ENCODE measurements at regions not wholly inside any gene's neighbourhood (a gene's known extent, or its start where the extent isn't known, plus 50 kb on each side); places are given as distances from the start of the nearest gene placed in this dataset.
"Not testable (repeated sequence)": the region's sequence is repeated elsewhere in the genome, so short reads cannot be mapped to it uniquely, and the experiment has no call there.

GRCh38 chr1:117314951-117315350, 52.3 kb upstream of the MAN1A2 start:
- not testable (repeated sequence) for DNase-seq

DNA sequence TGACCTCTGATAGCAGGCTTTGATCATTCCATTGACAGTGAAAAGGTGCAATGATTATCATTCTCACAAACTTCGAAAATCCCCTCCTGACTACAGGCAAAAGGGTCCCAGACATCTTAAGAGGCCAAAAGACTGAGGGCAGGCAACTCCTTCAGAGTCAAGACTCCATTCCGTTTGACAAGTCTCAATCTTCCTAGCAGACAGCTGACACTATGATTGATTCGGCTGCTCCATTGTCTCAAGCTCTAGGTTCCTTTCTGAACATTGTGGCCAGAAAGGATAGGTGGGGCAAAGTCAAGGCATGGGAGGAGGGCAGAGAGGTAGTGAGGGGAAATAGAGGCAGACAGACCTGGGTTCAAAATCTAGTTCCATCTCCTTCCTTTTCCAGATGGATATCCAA, 53.7 kb upstream of the MAN1A2 start:
- no peak for DNase-seq

GRCh38 chr1:117312453-117313138, 54.7 kb upstream of the MAN1A2 start:
- peak; percentile 7 to 44 for DNase-seq

DNA sequence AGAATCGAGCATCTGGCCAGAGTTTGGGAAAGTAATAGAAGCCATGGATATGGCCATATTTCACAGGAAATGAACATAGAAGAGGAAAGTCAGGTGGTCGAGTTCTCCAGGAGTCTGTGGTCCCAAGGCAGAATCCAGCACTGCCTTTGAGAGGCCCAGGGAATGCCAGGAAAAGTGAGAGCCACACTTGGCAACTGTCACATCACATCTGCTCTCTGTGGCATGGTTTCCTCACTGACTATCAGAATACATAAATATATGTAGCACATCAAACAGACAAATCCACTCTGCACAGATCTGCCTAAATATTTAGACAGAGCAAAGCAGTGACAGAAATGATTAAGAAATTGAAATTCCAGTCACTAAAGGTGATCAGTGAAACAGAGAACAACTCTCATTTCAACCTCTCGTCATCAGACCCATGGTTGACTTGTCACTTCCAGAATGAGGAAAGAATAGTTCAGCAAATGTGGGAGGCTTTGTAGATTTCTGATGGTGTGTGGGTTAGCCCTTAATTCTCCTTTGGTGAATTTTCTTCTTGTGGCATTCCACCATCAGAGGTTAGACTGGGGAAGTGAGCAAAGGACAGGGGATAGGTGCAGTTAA, 58.8 kb upstream of the MAN1A2 start:
- DNase-seq = no peak

GRCh38 chr1:117301901-117302300, 65.3 kb upstream of the MAN1A2 start:
- no peak for DNase-seq

DNA sequence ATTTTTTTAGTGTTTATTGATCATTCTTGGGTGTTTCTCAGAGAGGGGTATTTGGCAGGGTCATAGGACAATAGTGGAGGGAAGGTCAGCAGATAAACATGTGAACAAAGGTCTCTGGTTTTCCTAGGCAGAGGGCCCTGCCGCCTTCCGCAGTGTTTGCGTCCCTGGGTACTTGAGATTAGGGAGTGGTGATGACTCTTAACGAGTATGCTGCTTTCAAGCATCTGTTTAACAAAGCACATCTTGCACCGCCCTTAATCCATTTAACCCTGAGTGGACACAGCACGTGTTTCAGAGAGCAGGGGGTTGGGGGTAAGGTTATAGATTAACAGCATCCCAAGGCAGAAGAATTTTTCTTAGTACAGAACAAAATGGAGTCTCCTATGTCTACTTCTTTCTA, 67.1 kb upstream of the MAN1A2 start:
- not testable (repeated sequence) for DNase-seq

DNA sequence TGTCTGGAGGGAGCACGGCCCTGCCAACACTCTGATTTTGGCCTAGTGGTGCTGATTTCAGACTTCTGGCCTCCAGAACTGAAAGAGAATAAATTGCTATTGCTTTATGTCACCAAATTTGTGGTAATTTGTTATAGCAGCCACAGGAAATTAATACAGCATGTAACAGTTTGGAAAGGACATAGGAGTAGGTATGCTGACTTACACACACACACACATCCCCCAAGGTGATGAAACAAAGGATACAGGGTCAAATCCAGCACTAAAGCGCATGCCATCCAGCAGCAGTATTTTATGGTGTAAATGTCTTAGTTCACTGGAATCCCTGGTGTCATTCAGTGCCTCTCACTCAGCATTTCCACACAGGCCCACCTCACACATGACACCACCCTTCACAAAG, 72.2 kb upstream of the MAN1A2 start:
- no peak for DNase-seq

- DNase-seq = no peak
These were observed 76.4 kb upstream of the MAN1A2 start for GRCh38 chr1:117290890-117291289.

GRCh38 chr1:117289316-117289870, 77.9 kb upstream of the MAN1A2 start:
- no peak for DNase-seq

DNA sequence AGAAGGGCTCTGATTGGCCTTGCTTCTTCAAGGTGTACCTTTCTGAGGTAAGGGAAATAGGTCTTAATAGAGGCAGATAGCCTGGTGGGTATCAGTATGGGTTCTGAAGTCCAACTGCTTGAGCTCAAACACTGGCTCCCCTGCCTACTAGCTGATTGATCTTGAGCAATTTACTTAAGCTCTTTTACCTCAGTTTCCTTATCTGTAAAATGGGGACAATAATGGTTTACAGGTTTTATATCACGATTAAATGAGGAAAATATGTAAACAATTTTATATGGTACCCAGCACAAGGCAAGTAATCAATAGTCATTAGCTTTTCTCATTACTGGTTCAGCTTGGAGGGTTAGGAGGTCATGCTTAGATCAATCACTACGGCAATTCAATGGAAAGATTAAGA, 75.8 kb upstream of the VTCN1 start:
- no peak for DNase-seq

GRCh38 chr1:117286145-117286544, 75.4 kb upstream of the VTCN1 start:
- no peak for DNase-seq

GRCh38 chr1:117284399-117285215, 73.9 kb upstream of the VTCN1 start:
- peak; percentile 69 to 80 for DNase-seq

- DNase-seq = no peak
These were observed 67.8 kb upstream of the VTCN1 start for GRCh38 chr1:117278531-117278930.

GRCh38 chr1:117275055-117275454, 64.3 kb upstream of the VTCN1 start:
- no peak for DNase-seq

GRCh38 chr1:117271959-117272358, 61.2 kb upstream of the VTCN1 start:
- DNase-seq = no peak

GRCh38 chr1:117271129-117271528, 60.4 kb upstream of the VTCN1 start:
- no peak for DNase-seq

GRCh38 chr1:117270679-117271078, 60.0 kb upstream of the VTCN1 start:
- no peak for DNase-seq

DNA sequence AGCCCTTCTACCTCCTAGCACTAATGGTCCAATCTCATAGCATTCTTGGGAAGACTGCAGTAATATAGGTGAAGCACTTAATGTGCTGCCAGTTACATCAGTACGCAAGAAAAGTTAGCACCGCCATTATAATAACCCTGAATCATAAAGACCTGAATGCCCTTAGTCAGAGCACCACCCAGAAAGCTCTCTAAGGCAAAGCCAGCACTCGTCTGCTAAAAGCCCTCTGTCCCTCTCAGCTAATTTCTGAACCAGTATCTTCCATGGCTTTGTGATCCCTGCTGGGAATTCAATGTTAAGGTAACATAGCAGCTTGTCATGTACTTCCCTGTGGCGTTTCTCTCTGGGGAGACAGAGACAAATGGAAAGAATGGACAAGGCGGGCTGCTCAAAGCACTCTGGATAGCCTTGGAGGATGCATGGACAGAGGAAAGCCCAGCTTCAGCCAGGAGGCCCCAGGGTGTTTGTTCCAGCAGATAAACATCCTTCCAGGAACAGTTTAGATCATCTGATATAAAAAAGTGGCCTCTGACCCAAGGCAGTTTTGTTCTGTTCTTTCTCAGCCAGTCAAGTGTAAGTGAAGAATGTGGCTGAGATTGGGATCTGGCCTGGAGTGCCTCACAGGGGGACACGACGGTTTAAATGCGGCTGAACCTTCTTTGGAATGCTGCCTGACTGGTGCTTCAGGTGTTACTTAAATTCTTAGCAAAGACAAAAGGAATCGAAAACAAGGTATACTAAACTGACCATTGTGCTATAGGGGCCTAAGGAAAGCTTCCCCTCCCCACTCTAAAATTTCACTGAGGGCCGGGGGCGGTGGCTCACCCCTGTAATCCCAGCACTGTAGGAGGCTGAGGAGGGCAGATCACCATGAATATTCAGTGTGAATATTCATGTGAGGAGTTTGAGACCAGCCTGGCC, 58.1 kb upstream of the VTCN1 start:
- no peak for DNase-seq

DNA sequence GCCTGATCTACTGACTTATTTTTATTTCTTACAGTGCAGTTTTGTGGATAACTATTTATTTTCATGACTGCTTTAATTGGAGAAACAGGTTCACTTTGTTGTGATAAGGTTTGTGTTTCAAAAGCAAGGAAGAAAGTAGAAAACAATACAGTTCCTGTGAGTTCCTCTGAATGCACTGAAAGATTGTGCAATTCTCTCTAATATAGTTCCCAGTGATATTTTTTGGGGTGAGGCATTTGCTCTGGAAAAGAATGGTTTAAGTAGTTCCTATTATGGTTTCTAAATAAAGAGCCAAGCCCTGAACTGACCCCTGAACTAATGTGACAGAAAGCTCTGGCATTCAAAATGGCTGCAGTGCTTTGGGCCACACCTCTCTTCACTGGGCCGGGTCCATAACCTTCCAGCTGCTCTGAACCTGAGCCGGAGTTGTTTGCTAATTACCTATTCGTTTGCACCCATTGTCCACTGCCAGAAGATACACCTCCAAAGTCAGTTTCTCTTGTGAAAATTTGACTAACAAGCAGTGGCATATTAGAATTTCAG, 56.6 kb upstream of the VTCN1 start:
- DNase-seq = no peak

DNA sequence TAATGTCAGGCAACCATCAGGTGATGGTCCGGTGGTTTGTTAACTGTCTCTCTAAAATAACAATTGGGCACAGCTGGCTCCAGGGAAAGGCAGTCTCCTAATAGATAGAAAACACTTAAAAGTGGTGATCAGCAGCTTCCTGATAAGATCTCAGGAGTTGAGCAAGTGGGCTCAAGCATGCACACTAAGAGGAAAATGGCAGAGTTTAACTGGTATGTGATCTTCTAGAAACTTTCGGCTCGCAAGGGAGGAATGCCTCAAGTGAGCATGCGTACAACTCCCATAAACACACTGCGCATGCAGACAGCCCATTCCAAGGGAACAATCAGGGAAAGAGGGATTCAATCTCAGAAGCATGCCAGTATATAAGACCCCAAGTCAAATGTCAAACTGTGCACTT, 52.2 kb upstream of the VTCN1 start:
- no peak for DNase-seq

- DNase-seq = no peak
These were observed 50.7 kb upstream of the VTCN1 start for GRCh38 chr1:117261424-117261785.

GRCh38 chr1:117260761-117261423, 50.2 kb upstream of the VTCN1 start:
- no peak for DNase-seq
